ENCODE measurements at regions not wholly inside any gene's neighbourhood (a gene's known extent, or its start where the extent isn't known, plus 50 kb on each side); places are given as distances from the start of the nearest gene placed in this dataset.

- Histone ChIP-seq H3K27me3 (ENCODE audit: control insufficient read depth in 1 of 2, insufficient read depth in 2 of 2, low read length in 2 of 2) (no peaks in the 10 kb centered on the region), H3K4me3 (replicated peaks in 1 of 3; ENCODE audit: insufficient read depth in 1 of 3, low read depth in 2 of 3, low read length in 3 of 3) (no peak overlapping the region), H3K9me3 (ENCODE audit: low read length) (no peaks in the 10 kb centered on the region), H3K4me2 (ENCODE audit: low read depth, low read length) (no peak overlapping the region), H2AFZ (ENCODE audit: low read length) (no peak overlapping the region), H4K20me1 (ENCODE audit: insufficient read depth, low read length) (no peaks in the 10 kb centered on the region), H3K4me1 (ENCODE audit: insufficient read depth, low read length) (no peaks in the 10 kb centered on the region), H3K27ac (ENCODE audit: extremely low read length, insufficient read depth, low read length) (no peak overlapping the region), H3K79me2 (ENCODE audit: insufficient read depth, low read length) (no peaks in the 10 kb centered on the region), H3K36me3 (replicated peaks in 1 of 2; ENCODE audit: control insufficient read depth in 1 of 2, insufficient read depth in 2 of 2, low read length in 2 of 2) (no peaks in the 10 kb centered on the region), H3K9ac (ENCODE audit: insufficient read depth, low read depth, low read length) (no peak overlapping the region)
- DNase-seq (ENCODE audit: low spot score): no peak
- BruUV-seq (replicated peaks): no TSS peak
- no peak for ATAC-seq
- POLR2A ChIA-PET: no interaction called here
- WGBS (ENCODE audit: low lambda C conversion rate): 0% methylated on average over 1 of the region's 1 CpG
- in situ Hi-C loops (cut with HindIII; ENCODE audit: extremely low pct_ligation_motif_present, low pct_unique_long_range_greater_than_20kb): no loop called here
- intact Hi-C loops (cut with micrococcal nuclease; ENCODE audit: unreplicated experiment): no loop called here
- CTCF ChIA-PET (ENCODE audit: low intra/inter-chr PET ratio, low total read pairs): no interaction called here
- FAIRE-seq: no peak
- TF ChIP-seq HNRNPL (IDR thresholded peaks at IDR 0.05; ENCODE audit: low read depth, low read length) (no peak), FOXP1 (IDR thresholded peaks at IDR 0.05) (no peak), FOXP1 (CRISPR knock-in tag; IDR thresholded peaks at IDR 0.05) (no peak), NCOA2 (CRISPR knock-in tag; IDR thresholded peaks at IDR 0.05) (no peak), YEATS2 (CRISPR knock-in tag; IDR thresholded peaks at IDR 0.05; ENCODE audit: borderline replicate concordance) (no peak), ATF3 (CRISPR knock-in tag; IDR thresholded peaks at IDR 0.05) (no peak), AFF4 (CRISPR knock-in tag; IDR thresholded peaks at IDR 0.05) (no peak), THAP8 (CRISPR knock-in tag; IDR thresholded peaks at IDR 0.05; ENCODE audit: borderline replicate concordance) (no peak)
Measured at GRCh38 chrX:65879977-65880799, 159.7 kb downstream of the VSIG4 start.

Measured in HepG2 (cell line).